K562 (cell line): ENCODE measurements at regions not wholly inside any gene's neighbourhood (a gene's known extent, or its start where the extent isn't known, plus 50 kb on each side); places are given as distances from the start of the nearest gene placed in this dataset.
"Not testable (repeated sequence)": the region's sequence is repeated elsewhere in the genome, so short reads cannot be mapped to it uniquely, and the experiment has no call there.

Source experiments
- ATAC-seq: fragments of 200-7000 bp; cut with Tn5 transposase; 3 replicates; pipeline ENCODE4 v1.9.1; 2020; ENCODE audit warnings: moderate library complexity
- BruUV-seq: library from RNA; stranded (reverse); fragments of 400-500 nt; replicated peaks from 2 replicates; lab custom pipeline; 2021; lab: Mats Ljungman, UMichigan
- CTCF ChIA-PET: fragments of 300-600 bp; formaldehyde crosslinking; extraction: SDS; loops from one replicate; lab custom pipeline; 2021; ENCODE audit warnings: low intra/inter-chr PET ratio; lab: Yijun Ruan, JAX
- POLR2A ChIA-PET: fragments of 300-600, 350-650 bp; sonication (Branson Sonifier 250); formaldehyde crosslinking; extraction: SDS; loops from one replicate; lab custom pipeline; 2021; ENCODE audit warnings: antibody characterized with exemption, inconsistent platforms; lab: Yijun Ruan, JAX
- DNase-seq, 4 experiments: peaks; one replicate each; pipeline versions ENCODE4 v3.0.0 to v3.0.0-alpha.2; 2011 to 2018; ENCODE audit warnings: low spot score in 3 of 4, mixed read lengths in 3 of 4; ENCODE audit errors: extremely low read depth in 1 of 4
- FAIRE-seq: peaks from 2 replicates; lab custom pipeline; 2011; peaks lifted over from hg19 to GRCh38; lab: Jason Lieb, UNC
- H2AFZ ChIP-seq: 2 replicates; pipeline ENCODE4 v1.6.0; 2011; ENCODE audit warnings: low read depth, low read length, control low read depth, inconsistent platforms
- H3K27ac ChIP-seq: fragments of 200-600 bp; 3 replicates; pipeline ENCODE4 v1.8.0; 2011; ENCODE audit warnings: low read depth, mild to moderate bottlenecking, control low read depth, inconsistent platforms, low read length, moderate library complexity, mixed read lengths; ENCODE audit errors: extremely low read depth
- H3K27me3 ChIP-seq, 2 experiments: fragments of 300-600 bp in 1 of 2; 2 replicates in 1 of 2; 3 replicates in 1 of 2; pipeline versions ENCODE4 v1.6.0 to v1.8.0; 2011; ENCODE audit warnings: inconsistent platforms in 2 of 2, low read length in 2 of 2, mild to moderate bottlenecking in 1 of 2, mixed read lengths in 1 of 2, moderate library complexity in 1 of 2; ENCODE audit not compliant: control insufficient read depth in 2 of 2, insufficient read depth in 2 of 2
- H3K36me3 ChIP-seq: fragments of 300-600 bp; 3 replicates; pipeline ENCODE4 v1.8.0; 2011; ENCODE audit warnings: mild to moderate bottlenecking, low read length, inconsistent platforms; ENCODE audit not compliant: control insufficient read depth, insufficient read depth
- H3K4me1 ChIP-seq, 2 experiments: fragments of 200-600 bp in 1 of 2; replicated peaks in 1 of 2; 2 replicates in 1 of 2; 3 replicates in 1 of 2; pipeline versions ENCODE4 v1.5.1 to v1.8.0; 2011; ENCODE audit warnings: inconsistent platforms in 2 of 2, low read length in 2 of 2, mild to moderate bottlenecking in 1 of 2, mixed read lengths in 1 of 2, moderate library complexity in 1 of 2; ENCODE audit not compliant: control insufficient read depth in 2 of 2, insufficient read depth in 2 of 2
- H3K4me2 ChIP-seq: 2 replicates; pipeline ENCODE4 v1.6.1; 2011; ENCODE audit warnings: low read length, control low read depth, inconsistent platforms, mixed read lengths; ENCODE audit not compliant: insufficient read depth
- H3K4me3 ChIP-seq: fragments of 200-600 bp; sonication (generic), shearing (Covaris generic); 2 replicates; pipeline ENCODE4 v1.5.1; 2016; ENCODE audit warnings: control low read depth, inconsistent platforms
- H3K79me2 ChIP-seq: fragments of 200-600 bp; 3 replicates; pipeline ENCODE4 v1.8.0; 2011; ENCODE audit warnings: low read length, inconsistent platforms; ENCODE audit not compliant: control insufficient read depth, insufficient read depth
- H3K9ac ChIP-seq, 2 experiments: 2 replicates each; pipeline versions ENCODE4 v1.6.0 to v1.6.1; 2011; ENCODE audit warnings: low read depth in 2 of 2, low read length in 2 of 2, control low read depth in 1 of 2, inconsistent platforms in 1 of 2, mild to moderate bottlenecking in 1 of 2, mixed read lengths in 1 of 2; ENCODE audit not compliant: insufficient read depth in 1 of 2
- H3K9me1 ChIP-seq: one replicate; pipeline ENCODE4 v1.6.0; 2011; ENCODE audit warnings: inconsistent platforms, mild to moderate bottlenecking, low read length, moderate library complexity; ENCODE audit not compliant: control insufficient read depth, insufficient read depth
- H3K9me3 ChIP-seq: replicated peaks from 2 replicates; pipeline ENCODE4 v1.5.1; 2011; ENCODE audit warnings: low read depth, low read length, inconsistent platforms; ENCODE audit not compliant: control insufficient read depth, insufficient read depth
- H4K20me1 ChIP-seq: replicated peaks from 2 replicates; pipeline ENCODE4 v1.6.1; 2011; ENCODE audit warnings: low read length, inconsistent platforms, mixed read lengths; ENCODE audit not compliant: control insufficient read depth, insufficient read depth
- ASH1L ChIP-seq: fragments of 450-650 bp; IDR thresholded peaks from 2 replicates; pipeline ENCODE4 v1.6.1; 2018; ENCODE audit warnings: borderline replicate concordance, mild to moderate bottlenecking, low read depth; ENCODE audit not compliant: partially characterized antibody
- DDX20 ChIP-seq: fragments of 450-650 bp; IDR thresholded peaks from 2 replicates; pipeline ENCODE4 v1.6.1; 2016; ENCODE audit warnings: missing genetic modification characterization, low read depth, mild to moderate bottlenecking, missing compliant biosample characterization, moderate library complexity
- ETS2 ChIP-seq: IDR thresholded peaks from 2 replicates; pipeline ENCODE4 v1.6.1; 2016; ENCODE audit warnings: borderline replicate concordance, missing genetic modification characterization, mild to moderate bottlenecking, moderate library complexity, missing compliant biosample characterization; ENCODE audit not compliant: poor library complexity, severe bottlenecking
- POLR3A ChIP-seq: IDR thresholded peaks from 2 replicates; pipeline ENCODE4 v1.6.1; 2011; ENCODE audit warnings: borderline replicate concordance, mild to moderate bottlenecking, moderate library complexity; ENCODE audit not compliant: insufficient read length, insufficient read depth; ENCODE audit errors: extremely low read depth
- RFX7 ChIP-seq: fragments of 250-450 bp; sonication (Bioruptor Pico); IDR thresholded peaks from 2 replicates; pipeline ENCODE4 v1.5.1; 2021; ENCODE audit warnings: mild to moderate bottlenecking
- WGBS: fragments of 100-300 bp; shearing (Covaris generic); methylation state at CpG from one replicate; pipeline ENCODE4 v1.1.6; 2016; ENCODE audit warnings: low coverage, mixed read lengths; ENCODE audit not compliant: insufficient coverage; ENCODE audit errors: missing lambda C conversion rate; 5-methylcytosine and 5-hydroxymethylcytosine counted together
- in situ Hi-C: fragments of 300-500 bp; cut with MboI; formaldehyde crosslinking; loops from 4 replicates; pipeline ENCODE4 v1.15.0; 2018; ENCODE audit warnings: inconsistent platforms, mixed read lengths
- intact Hi-C: fragments of 100-400 bp; cut with micrococcal nuclease; formaldehyde crosslinking; loops from 2 replicates; pipeline ENCODE4 v1.14.2; 2022

- intact Hi-C loops (no loop called here), in situ Hi-C loops (no loop called here)
- ChIA-PET CTCF (no interaction called here), POLR2A (no interaction called here)
- Histone ChIP-seq H3K79me2 (no peaks in the 10 kb centered on the region), H3K36me3 (no peaks in the 10 kb centered on the region), H4K20me1 (no peaks in the 10 kb centered on the region), H3K4me3 (no peak overlapping the region), H2AFZ (no peak overlapping the region), H3K4me2 (no peak overlapping the region), H3K9me3 (no peaks in the 10 kb centered on the region), H3K27ac (no peak overlapping the region), H3K9ac (no peak overlapping the region), H3K9me1 (no peaks in the 10 kb centered on the region), H3K4me1 (peaks cover 0 to 6% of the 10 kb centered on the region in 2 experiments; a peak in 1 of 5 replicates), H3K27me3 (no peaks in the 10 kb centered on the region; a peak in 2 of 5 replicates)
- 67% methylated on average over 71 of the region's 80 CpGs for WGBS
- peak in 2 of 4 experiments; percentile 5 to 9 for DNase-seq
- BruUV-seq: no TSS peak
- no peak for FAIRE-seq
- no peak for ATAC-seq
- TF ChIP-seq DDX20 (tag) (no peak), ETS2 (tag) (no peak), ASH1L (no peak), RFX7 (CRISPR knock-in tag) (no peak), POLR3A (no peak)
These were observed 246.9 kb downstream of the GOLGA6L6 start for GRCh38 chr15:20294651-20295237.

GRCh38 chr15:20292422-20293005, 249.1 kb downstream of the GOLGA6L6 start:
- BruUV-seq, H3K79me2 ChIP-seq, H3K4me3 ChIP-seq, H3K27ac ChIP-seq, H3K9me1 ChIP-seq, H3K27me3 ChIP-seq, H3K9ac ChIP-seq, H4K20me1 ChIP-seq, FAIRE-seq, CTCF ChIA-PET, in situ Hi-C loops, H3K4me1 ChIP-seq, H3K36me3 ChIP-seq, intact Hi-C loops, ATAC-seq, H2AFZ ChIP-seq, POLR2A ChIA-PET, H3K9me3 ChIP-seq, H3K4me2 ChIP-seq: not testable (repeated sequence)
- WGBS: 0% methylated on average over 5 of the region's 5 CpGs
- DNase-seq: peak in 1 of 4 experiments; percentile 4

GRCh38 chr15:20291616-20292015, 250.0 kb downstream of the GOLGA6L6 start:
- H3K79me2 ChIP-seq, H3K9ac ChIP-seq, H3K4me1 ChIP-seq, H3K9me1 ChIP-seq, POLR2A ChIA-PET, CTCF ChIA-PET, intact Hi-C loops, H4K20me1 ChIP-seq, ATAC-seq, DNase-seq, H3K36me3 ChIP-seq, H2AFZ ChIP-seq, FAIRE-seq, in situ Hi-C loops, H3K9me3 ChIP-seq, H3K27ac ChIP-seq, H3K27me3 ChIP-seq, H3K4me3 ChIP-seq, BruUV-seq, H3K4me2 ChIP-seq: not testable (repeated sequence)
- under 1% methylated on average over 7 of the region's 7 CpGs for WGBS
